Neural cell (in vitro differentiated cells): ENCODE measurements at regions not wholly inside any gene's neighbourhood (a gene's known extent, or its start where the extent isn't known, plus 50 kb on each side); places are given as distances from the start of the nearest gene placed in this dataset.

Source experiments
- EZH2 ChIP-seq: fragments of 200-600, 300-800 bp; shearing (Covaris generic), sonication (generic); IDR thresholded peaks from 2 replicates; pipeline ENCODE4 v1.6.1; 2014; ENCODE audit warnings: antibody characterized with exemption, low read length, borderline replicate concordance, mild to moderate bottlenecking; ENCODE audit not compliant: insufficient read depth, poor library complexity, severe bottlenecking
- POLR2AphosphoS5 ChIP-seq: IDR thresholded peaks from 2 replicates; pipeline ENCODE4 v1.6.1; 2012
- RAD21 ChIP-seq: fragments of 450-650 bp; conservative IDR thresholded peaks from 2 replicates; pipeline ENCODE4 v1.6.1; 2014; ENCODE audit warnings: antibody characterized with exemption, mild to moderate bottlenecking, moderate library complexity
- SMC3 ChIP-seq: fragments of 450-650 bp; conservative IDR thresholded peaks from 2 replicates; pipeline ENCODE4 v1.6.1; 2014; ENCODE audit warnings: antibody characterized with exemption, mild to moderate bottlenecking, moderate library complexity; ENCODE audit not compliant: poor library complexity
- TAF1 ChIP-seq: IDR thresholded peaks from 2 replicates; pipeline ENCODE4 v1.6.1; 2012; ENCODE audit warnings: low read depth
- TF ChIP-seq, protein P1 (sequence below): fragments of 450-650 bp; IDR thresholded peaks from 2 replicates; pipeline ENCODE4 v1.5.1; 2014; ENCODE audit warnings: antibody characterized with exemption, mild to moderate bottlenecking, moderate library complexity; ENCODE audit not compliant: poor library complexity, severe bottlenecking
- TF ChIP-seq, protein P2 (sequence below): IDR thresholded peaks from 2 replicates; pipeline ENCODE4 v1.6.1; 2012; ENCODE audit warnings: borderline replicate concordance

DNA sequence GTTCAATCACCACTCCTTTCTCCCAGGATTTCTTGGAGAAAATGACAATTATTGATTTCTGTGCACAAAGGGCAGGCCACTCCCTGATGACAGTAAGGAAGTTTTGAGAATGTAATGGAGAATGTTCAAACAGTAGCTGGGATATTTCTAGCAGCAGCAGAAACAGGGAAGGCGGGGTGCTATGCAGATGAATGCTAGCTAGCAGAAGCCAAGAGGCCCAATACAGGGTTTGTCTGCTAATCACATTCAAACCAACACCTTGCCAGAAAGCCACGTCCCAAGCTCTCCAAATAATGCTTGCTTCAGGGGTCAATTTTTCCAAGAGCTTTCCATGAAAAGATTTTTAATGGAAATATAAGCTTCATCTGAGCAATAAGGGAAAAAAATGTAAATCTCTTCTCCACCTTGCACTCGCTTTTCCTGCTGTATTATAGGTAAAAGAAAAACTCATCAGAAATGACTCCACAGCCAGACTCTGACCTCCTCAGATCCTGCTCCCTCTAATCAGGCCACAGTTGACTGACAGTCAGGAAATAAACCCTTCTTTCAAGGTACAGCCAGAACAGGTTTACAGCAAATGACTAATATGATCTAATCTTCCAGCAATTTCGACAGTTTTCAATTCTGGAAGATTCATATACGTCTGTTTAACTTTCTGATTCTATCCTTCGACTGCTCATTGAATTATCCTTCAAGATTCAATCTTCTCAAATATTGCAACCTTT lies 84.7 kb upstream of the PCDH19 start:
- TF ChIP-seq, protein P1, sequence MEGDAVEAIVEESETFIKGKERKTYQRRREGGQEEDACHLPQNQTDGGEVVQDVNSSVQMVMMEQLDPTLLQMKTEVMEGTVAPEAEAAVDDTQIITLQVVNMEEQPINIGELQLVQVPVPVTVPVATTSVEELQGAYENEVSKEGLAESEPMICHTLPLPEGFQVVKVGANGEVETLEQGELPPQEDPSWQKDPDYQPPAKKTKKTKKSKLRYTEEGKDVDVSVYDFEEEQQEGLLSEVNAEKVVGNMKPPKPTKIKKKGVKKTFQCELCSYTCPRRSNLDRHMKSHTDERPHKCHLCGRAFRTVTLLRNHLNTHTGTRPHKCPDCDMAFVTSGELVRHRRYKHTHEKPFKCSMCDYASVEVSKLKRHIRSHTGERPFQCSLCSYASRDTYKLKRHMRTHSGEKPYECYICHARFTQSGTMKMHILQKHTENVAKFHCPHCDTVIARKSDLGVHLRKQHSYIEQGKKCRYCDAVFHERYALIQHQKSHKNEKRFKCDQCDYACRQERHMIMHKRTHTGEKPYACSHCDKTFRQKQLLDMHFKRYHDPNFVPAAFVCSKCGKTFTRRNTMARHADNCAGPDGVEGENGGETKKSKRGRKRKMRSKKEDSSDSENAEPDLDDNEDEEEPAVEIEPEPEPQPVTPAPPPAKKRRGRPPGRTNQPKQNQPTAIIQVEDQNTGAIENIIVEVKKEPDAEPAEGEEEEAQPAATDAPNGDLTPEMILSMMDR: no peak
- no peak for TF ChIP-seq EZH2
- TF ChIP-seq POLR2AphosphoS5: no peak
- TF ChIP-seq, protein P2, sequence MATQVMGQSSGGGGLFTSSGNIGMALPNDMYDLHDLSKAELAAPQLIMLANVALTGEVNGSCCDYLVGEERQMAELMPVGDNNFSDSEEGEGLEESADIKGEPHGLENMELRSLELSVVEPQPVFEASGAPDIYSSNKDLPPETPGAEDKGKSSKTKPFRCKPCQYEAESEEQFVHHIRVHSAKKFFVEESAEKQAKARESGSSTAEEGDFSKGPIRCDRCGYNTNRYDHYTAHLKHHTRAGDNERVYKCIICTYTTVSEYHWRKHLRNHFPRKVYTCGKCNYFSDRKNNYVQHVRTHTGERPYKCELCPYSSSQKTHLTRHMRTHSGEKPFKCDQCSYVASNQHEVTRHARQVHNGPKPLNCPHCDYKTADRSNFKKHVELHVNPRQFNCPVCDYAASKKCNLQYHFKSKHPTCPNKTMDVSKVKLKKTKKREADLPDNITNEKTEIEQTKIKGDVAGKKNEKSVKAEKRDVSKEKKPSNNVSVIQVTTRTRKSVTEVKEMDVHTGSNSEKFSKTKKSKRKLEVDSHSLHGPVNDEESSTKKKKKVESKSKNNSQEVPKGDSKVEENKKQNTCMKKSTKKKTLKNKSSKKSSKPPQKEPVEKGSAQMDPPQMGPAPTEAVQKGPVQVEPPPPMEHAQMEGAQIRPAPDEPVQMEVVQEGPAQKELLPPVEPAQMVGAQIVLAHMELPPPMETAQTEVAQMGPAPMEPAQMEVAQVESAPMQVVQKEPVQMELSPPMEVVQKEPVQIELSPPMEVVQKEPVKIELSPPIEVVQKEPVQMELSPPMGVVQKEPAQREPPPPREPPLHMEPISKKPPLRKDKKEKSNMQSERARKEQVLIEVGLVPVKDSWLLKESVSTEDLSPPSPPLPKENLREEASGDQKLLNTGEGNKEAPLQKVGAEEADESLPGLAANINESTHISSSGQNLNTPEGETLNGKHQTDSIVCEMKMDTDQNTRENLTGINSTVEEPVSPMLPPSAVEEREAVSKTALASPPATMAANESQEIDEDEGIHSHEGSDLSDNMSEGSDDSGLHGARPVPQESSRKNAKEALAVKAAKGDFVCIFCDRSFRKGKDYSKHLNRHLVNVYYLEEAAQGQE: no peak
- no peak for TF ChIP-seq TAF1
- no peak for TF ChIP-seq RAD21
- TF ChIP-seq SMC3: no peak
